PFSK-1 (cell line): ENCODE measurements at regions not wholly inside any gene's neighbourhood (a gene's known extent, or its start where the extent isn't known, plus 50 kb on each side); places are given as distances from the start of the nearest gene placed in this dataset.

ENCODE experiments used
- POLR2AphosphoS5 ChIP-seq: IDR thresholded peaks from 2 replicates; pipeline ENCODE4 v1.6.1; 2012; ENCODE audit warnings: low read depth, mild to moderate bottlenecking, control low read depth, low read length, moderate library complexity
- REST ChIP-seq, 2 experiments: IDR thresholded peaks; 2 replicates each; pipeline versions ENCODE4 v1.6.1 to v1.8.0; 2011 to 2012; ENCODE audit warnings: low read depth in 2 of 2, low read length in 2 of 2, control low read depth in 1 of 2, inconsistent platforms in 1 of 2, mild to moderate bottlenecking in 1 of 2, moderate library complexity in 1 of 2; ENCODE audit not compliant: insufficient read depth in 1 of 2
- SIN3A ChIP-seq: IDR thresholded peaks from 2 replicates; pipeline ENCODE4 v1.6.1; 2012; ENCODE audit warnings: mild to moderate bottlenecking, low read length, moderate library complexity, borderline replicate concordance; ENCODE audit not compliant: insufficient read depth
- TAF1 ChIP-seq: IDR thresholded peaks from 2 replicates; pipeline ENCODE4 v1.6.1; 2012; ENCODE audit warnings: low read length, control low read depth, borderline replicate concordance; ENCODE audit not compliant: insufficient read depth

- TF ChIP-seq POLR2AphosphoS5 (no peak), SIN3A (no peak), TAF1 (no peak), REST (IDR thresholded peaks at IDR 0.05; ENCODE audit: insufficient read depth in 1 of 2, low read depth in 2 of 2, low read length in 2 of 2) (no peak)
Observed at GRCh38 chr1:219324629-219325367, 151.1 kb downstream of the LYPLAL1 start.
